ENCODE measurements at regions not wholly inside any gene's neighbourhood (a gene's known extent, or its start where the extent isn't known, plus 50 kb on each side); places are given as distances from the start of the nearest gene placed in this dataset.

DNA sequence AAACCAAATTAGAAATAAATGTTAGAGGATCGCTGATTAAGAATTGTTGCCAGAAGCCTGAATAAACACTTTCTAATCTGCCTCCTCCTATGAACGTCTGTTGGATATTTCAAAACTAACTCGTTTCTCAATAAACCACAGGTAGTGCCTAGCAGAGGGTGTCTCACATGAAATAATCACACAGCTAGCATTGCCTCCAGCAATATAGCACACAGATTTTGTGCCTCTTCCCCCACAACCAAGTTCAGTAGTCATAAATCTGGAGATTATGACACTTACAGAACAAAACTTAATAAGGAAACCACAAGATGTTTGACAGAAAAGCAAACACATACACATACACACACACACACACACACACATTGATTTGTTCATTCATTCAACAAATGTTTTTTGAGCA is 173.2 kb upstream of the CDH10 start:
- peak; percentile 80 for DNase-seq (ENCODE audit: unreplicated experiment)
- Mint-ChIP-seq H3K27me3 (ENCODE audit: insufficient read depth, unreplicated experiment) (no peaks in the 10 kb centered on the region), H3K4me1 (ENCODE audit: insufficient read depth, unreplicated experiment) (peaks cover 27% of the 10 kb centered on the region), H3K36me3 (ENCODE audit: insufficient read depth, unreplicated experiment) (no peaks in the 10 kb centered on the region), H3K4me3 (ENCODE audit: unreplicated experiment) (peak overlapping the region; percentile 35), H3K27ac (ENCODE audit: low read depth, unreplicated experiment) (peak overlapping the region; percentile 25), H3K9me3 (ENCODE audit: unreplicated experiment) (peaks cover 14% of the 10 kb centered on the region)
- POLR2A ChIA-PET, result interaction anchor here (0.6 to 1.8 kb wide), 3 partner anchors 9 to 100 kb away, joined by 3 to 8 read pairs (median 4); no protein-coding TSS in a partner anchor
- TF ChIP-seq, protein P1, sequence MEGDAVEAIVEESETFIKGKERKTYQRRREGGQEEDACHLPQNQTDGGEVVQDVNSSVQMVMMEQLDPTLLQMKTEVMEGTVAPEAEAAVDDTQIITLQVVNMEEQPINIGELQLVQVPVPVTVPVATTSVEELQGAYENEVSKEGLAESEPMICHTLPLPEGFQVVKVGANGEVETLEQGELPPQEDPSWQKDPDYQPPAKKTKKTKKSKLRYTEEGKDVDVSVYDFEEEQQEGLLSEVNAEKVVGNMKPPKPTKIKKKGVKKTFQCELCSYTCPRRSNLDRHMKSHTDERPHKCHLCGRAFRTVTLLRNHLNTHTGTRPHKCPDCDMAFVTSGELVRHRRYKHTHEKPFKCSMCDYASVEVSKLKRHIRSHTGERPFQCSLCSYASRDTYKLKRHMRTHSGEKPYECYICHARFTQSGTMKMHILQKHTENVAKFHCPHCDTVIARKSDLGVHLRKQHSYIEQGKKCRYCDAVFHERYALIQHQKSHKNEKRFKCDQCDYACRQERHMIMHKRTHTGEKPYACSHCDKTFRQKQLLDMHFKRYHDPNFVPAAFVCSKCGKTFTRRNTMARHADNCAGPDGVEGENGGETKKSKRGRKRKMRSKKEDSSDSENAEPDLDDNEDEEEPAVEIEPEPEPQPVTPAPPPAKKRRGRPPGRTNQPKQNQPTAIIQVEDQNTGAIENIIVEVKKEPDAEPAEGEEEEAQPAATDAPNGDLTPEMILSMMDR (IDR thresholded peaks at IDR 0.05; ENCODE audit: unreplicated experiment), result no peak
- CTCF ChIA-PET, result no interaction called here
- intact Hi-C loops (cut with micrococcal nuclease), result no loop called here
- no TSS peak for BruUV-seq (replicated peaks)

DNA sequence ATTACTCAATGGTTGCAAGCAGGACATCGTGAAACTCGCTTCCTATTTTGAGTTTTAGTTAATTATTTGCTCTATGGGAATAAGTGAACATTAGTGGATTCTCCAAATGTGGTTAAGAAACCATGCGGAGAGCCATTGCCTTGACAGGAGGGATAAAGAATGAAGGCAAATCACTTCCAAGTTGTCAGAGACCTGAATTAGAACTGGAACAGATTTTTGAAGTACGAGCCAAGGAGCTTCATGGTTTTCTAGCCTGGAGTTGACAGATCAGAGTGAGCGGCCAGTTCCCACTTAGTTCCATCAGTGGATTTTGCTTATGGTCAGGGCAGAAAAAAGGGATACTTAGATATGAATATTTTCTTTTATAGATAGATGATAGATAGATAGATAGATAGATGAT is 171.4 kb upstream of the CDH10 start:
- Mint-ChIP-seq H3K27ac (ENCODE audit: low read depth, unreplicated experiment) (no peak overlapping the region), H3K9me3 (ENCODE audit: unreplicated experiment) (peaks cover 7% of the 10 kb centered on the region), H3K36me3 (ENCODE audit: insufficient read depth, unreplicated experiment) (no peaks in the 10 kb centered on the region), H3K27me3 (ENCODE audit: insufficient read depth, unreplicated experiment) (no peaks in the 10 kb centered on the region), H3K4me3 (ENCODE audit: unreplicated experiment) (no peak overlapping the region), H3K4me1 (ENCODE audit: insufficient read depth, unreplicated experiment) (peaks cover 27% of the 10 kb centered on the region)
- intact Hi-C loops (cut with micrococcal nuclease), result no loop called here
- CTCF ChIA-PET, result no interaction called here
- no TSS peak for BruUV-seq (replicated peaks)
- POLR2A ChIA-PET, result no interaction called here
- TF ChIP-seq, protein P1 (IDR thresholded peaks at IDR 0.05; ENCODE audit: unreplicated experiment), result no peak
- DNase-seq (ENCODE audit: unreplicated experiment), result no peak

DNA sequence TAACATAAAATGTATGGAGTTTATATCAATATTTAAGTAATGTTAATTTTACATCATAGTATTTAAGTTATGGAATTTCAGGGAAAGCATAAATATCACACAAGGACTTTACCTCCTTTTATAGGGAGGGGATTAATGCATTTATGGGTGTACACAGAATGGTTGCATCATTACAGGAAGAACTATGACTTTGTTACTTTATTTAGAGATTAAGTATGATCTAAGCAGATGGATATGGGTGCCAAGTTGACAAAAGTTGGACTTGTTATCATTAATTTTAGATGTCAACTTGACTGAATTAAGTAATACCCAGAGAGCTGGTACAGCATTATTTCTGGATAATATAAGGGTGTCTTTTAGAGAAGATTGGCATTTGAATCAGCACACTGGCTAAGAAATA is 160.5 kb upstream of the CDH10 start:
- peaks cover 8% of the 10 kb centered on the region for H3K4me1 Mint-ChIP-seq (ENCODE audit: insufficient read depth, unreplicated experiment)
- no peaks in the 10 kb centered on the region for H3K9me3 Mint-ChIP-seq (ENCODE audit: unreplicated experiment)
- H3K4me3 Mint-ChIP-seq (ENCODE audit: unreplicated experiment), result no peak overlapping the region
- H3K36me3 Mint-ChIP-seq (ENCODE audit: insufficient read depth, unreplicated experiment), result no peaks in the 10 kb centered on the region
- ChIA-PET CTCF (no interaction called here), POLR2A (no interaction called here)
- TF ChIP-seq, protein P1 (IDR thresholded peaks at IDR 0.05; ENCODE audit: unreplicated experiment), result no peak
- no peak for DNase-seq (ENCODE audit: unreplicated experiment)
- no peak overlapping the region for H3K27ac Mint-ChIP-seq (ENCODE audit: low read depth, unreplicated experiment)
- BruUV-seq (replicated peaks), result no TSS peak
- no peaks in the 10 kb centered on the region for H3K27me3 Mint-ChIP-seq (ENCODE audit: insufficient read depth, unreplicated experiment)
- intact Hi-C loops (cut with micrococcal nuclease), result no loop called here

DNA sequence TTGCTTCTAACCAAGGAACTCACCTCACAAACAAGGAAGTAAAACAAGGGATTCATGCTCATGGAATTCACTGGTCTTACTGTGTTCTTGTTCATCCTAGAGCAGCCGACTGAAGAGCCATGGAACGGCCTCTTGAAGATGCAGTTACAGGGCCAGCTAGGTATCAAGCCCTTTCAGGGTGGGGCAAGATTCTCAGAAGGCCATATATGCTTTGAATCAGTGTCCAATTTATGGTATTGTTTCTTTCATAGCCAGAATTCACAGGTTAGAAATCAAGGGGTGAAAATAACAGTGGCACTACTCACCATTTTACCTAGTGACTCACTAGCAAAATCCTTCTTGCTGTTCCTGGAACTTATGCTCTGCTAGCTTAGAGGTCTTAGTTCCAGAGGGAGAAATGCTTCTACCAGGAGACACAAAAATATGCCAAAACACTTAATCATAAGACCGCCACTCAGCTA is 159.5 kb upstream of the CDH10 start:
- intact Hi-C loops (cut with micrococcal nuclease), result no loop called here
- H3K27ac Mint-ChIP-seq (ENCODE audit: low read depth, unreplicated experiment), result peak overlapping the region; percentile 83
- H3K4me1 Mint-ChIP-seq (ENCODE audit: insufficient read depth, unreplicated experiment), result peaks cover 8% of the 10 kb centered on the region
- TF ChIP-seq, protein P1 (IDR thresholded peaks at IDR 0.05; ENCODE audit: unreplicated experiment), result no peak
- no peaks in the 10 kb centered on the region for H3K36me3 Mint-ChIP-seq (ENCODE audit: insufficient read depth, unreplicated experiment)
- BruUV-seq (replicated peaks), result no TSS peak
- no peak for DNase-seq (ENCODE audit: unreplicated experiment)
- ChIA-PET CTCF (no interaction called here), POLR2A (no interaction called here)
- no peaks in the 10 kb centered on the region for H3K9me3 Mint-ChIP-seq (ENCODE audit: unreplicated experiment)
- no peak overlapping the region for H3K4me3 Mint-ChIP-seq (ENCODE audit: unreplicated experiment)
- H3K27me3 Mint-ChIP-seq (ENCODE audit: insufficient read depth, unreplicated experiment), result no peaks in the 10 kb centered on the region

Data from MCF 10A (cell line).